ENCODE measurements at regions not wholly inside any gene's neighbourhood (a gene's known extent, or its start where the extent isn't known, plus 50 kb on each side); places are given as distances from the start of the nearest gene placed in this dataset.

GRCh38 chr5:19104948-19105347 lies 883.1 kb downstream of the CDH18 start:
- TF ChIP-seq MAFF (IDR thresholded peaks at IDR 0.05; ENCODE audit: low read length) (no peak), ZNF274 (IDR thresholded peaks at IDR 0.05; ENCODE audit: borderline replicate concordance, low read depth, low read length) (no peak), ESRRA (IDR thresholded peaks at IDR 0.05; ENCODE audit: borderline replicate concordance, low read depth) (no peak), POLR2A (conservative IDR thresholded peaks at IDR 0.05) (no peak), TAF1 (IDR thresholded peaks at IDR 0.05; ENCODE audit: control insufficient read depth, extremely low read depth, insufficient read depth, low read length, severe bottlenecking) (no peak), CAMTA2 (CRISPR knock-in tag; conservative IDR thresholded peaks at IDR 0.05) (no peak), ZNF121 (CRISPR knock-in tag; conservative IDR thresholded peaks at IDR 0.05) (no peak)
